ENCODE measurements at regions not wholly inside any gene's neighbourhood (a gene's known extent, or its start where the extent isn't known, plus 50 kb on each side); places are given as distances from the start of the nearest gene placed in this dataset.

DNA sequence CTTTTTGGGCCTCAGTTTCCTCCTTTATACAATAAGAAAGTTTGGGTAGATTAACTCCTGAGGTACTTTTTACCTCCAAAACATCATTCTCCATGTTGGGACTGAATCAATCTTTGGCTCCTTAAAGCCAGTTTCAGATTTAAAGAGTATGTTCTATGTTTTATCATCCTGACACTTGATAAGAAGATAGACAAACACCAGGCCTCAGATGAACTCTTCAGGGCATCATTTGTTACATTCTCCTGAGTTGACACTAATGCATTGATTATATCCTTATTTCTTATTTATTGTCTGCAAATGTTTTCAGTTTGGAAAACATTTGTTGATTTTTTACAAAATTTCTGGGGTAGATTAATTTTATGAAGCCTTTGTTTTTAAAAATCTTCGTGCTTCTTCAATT is 102.7 kb upstream of the CCSER1 start (continued):
- TF ChIP-seq ZNF425 (CRISPR knock-in tag; conservative IDR thresholded peaks at IDR 0.05) (no peak), SMAD4 (CRISPR knock-in tag; IDR thresholded peaks at IDR 0.05) (no peak), JUN (CRISPR knock-in tag; IDR thresholded peaks at IDR 0.05) (no peak), PRDM15 (CRISPR knock-in tag; IDR thresholded peaks at IDR 0.05) (no peak), ELF4 (CRISPR knock-in tag; IDR thresholded peaks at IDR 0.05; ENCODE audit: low read depth) (no peak), TEAD4 (CRISPR knock-in tag; IDR thresholded peaks at IDR 0.05) (no peak), OVOL2 (CRISPR knock-in tag; IDR thresholded peaks at IDR 0.05; ENCODE audit: borderline replicate concordance) (no peak), GRHL2 (CRISPR knock-in tag; IDR thresholded peaks at IDR 0.05; ENCODE audit: insufficient replicate concordance, severe bottlenecking) (no peak), ZNF263 (CRISPR knock-in tag; IDR thresholded peaks at IDR 0.05; ENCODE audit: low read depth) (no peak)
- TF ChIP-seq, protein P1, sequence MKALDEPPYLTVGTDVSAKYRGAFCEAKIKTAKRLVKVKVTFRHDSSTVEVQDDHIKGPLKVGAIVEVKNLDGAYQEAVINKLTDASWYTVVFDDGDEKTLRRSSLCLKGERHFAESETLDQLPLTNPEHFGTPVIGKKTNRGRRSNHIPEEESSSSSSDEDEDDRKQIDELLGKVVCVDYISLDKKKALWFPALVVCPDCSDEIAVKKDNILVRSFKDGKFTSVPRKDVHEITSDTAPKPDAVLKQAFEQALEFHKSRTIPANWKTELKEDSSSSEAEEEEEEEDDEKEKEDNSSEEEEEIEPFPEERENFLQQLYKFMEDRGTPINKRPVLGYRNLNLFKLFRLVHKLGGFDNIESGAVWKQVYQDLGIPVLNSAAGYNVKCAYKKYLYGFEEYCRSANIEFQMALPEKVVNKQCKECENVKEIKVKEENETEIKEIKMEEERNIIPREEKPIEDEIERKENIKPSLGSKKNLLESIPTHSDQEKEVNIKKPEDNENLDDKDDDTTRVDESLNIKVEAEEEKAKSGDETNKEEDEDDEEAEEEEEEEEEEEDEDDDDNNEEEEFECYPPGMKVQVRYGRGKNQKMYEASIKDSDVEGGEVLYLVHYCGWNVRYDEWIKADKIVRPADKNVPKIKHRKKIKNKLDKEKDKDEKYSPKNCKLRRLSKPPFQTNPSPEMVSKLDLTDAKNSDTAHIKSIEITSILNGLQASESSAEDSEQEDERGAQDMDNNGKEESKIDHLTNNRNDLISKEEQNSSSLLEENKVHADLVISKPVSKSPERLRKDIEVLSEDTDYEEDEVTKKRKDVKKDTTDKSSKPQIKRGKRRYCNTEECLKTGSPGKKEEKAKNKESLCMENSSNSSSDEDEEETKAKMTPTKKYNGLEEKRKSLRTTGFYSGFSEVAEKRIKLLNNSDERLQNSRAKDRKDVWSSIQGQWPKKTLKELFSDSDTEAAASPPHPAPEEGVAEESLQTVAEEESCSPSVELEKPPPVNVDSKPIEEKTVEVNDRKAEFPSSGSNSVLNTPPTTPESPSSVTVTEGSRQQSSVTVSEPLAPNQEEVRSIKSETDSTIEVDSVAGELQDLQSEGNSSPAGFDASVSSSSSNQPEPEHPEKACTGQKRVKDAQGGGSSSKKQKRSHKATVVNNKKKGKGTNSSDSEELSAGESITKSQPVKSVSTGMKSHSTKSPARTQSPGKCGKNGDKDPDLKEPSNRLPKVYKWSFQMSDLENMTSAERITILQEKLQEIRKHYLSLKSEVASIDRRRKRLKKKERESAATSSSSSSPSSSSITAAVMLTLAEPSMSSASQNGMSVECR (CRISPR knock-in tag; IDR thresholded peaks at IDR 0.05; ENCODE audit: borderline replicate concordance) = no peak

GRCh38 chr4:90025248-90025647 is 101.9 kb upstream of the CCSER1 start:
- no peaks in the 10 kb centered on the region for H3K9me3 Mint-ChIP-seq
- no peaks in the 10 kb centered on the region for H3K36me3 Mint-ChIP-seq
- H3K27ac Mint-ChIP-seq = no peak overlapping the region
- no peak for DNase-seq (ENCODE audit: low spot score)
- TF ChIP-seq TCF7 (CRISPR knock-in tag; IDR thresholded peaks at IDR 0.05; ENCODE audit: low read depth) = no peak
- TF ChIP-seq NFATC4 (CRISPR knock-in tag; IDR thresholded peaks at IDR 0.05) = no peak
- TF ChIP-seq KAT7 (CRISPR knock-in tag; IDR thresholded peaks at IDR 0.05; ENCODE audit: borderline replicate concordance) = no peak
- TF ChIP-seq PRRX2 (CRISPR knock-in tag; IDR thresholded peaks at IDR 0.05) = no peak
- TF ChIP-seq ZNF532 (CRISPR knock-in tag; IDR thresholded peaks at IDR 0.05; ENCODE audit: borderline replicate concordance) = no peak
- TF ChIP-seq SOX15 (CRISPR knock-in tag; IDR thresholded peaks at IDR 0.05) = no peak
- no peak for TF ChIP-seq ZNF396 (CRISPR knock-in tag; IDR thresholded peaks at IDR 0.05; ENCODE audit: borderline replicate concordance)
- ATAC-seq = no peak
- H3K4me3 Mint-ChIP-seq = no peak overlapping the region
- no peaks in the 10 kb centered on the region for H3K27me3 Mint-ChIP-seq (ENCODE audit: low read depth)
- ChIA-PET POLR2A (no interaction called here), CTCF (no interaction called here)
- H3K4me1 Mint-ChIP-seq = peaks cover 11% of the 10 kb centered on the region
